A673 (cell line): ENCODE measurements at regions not wholly inside any gene's neighbourhood (a gene's known extent, or its start where the extent isn't known, plus 50 kb on each side); places are given as distances from the start of the nearest gene placed in this dataset.

Experiments used
- BruUV-seq: library from RNA; stranded (reverse); fragments of 400-500 nt; replicated peaks from 2 replicates; lab custom pipeline; 2021; lab: Mats Ljungman, UMichigan
- CTCF ChIA-PET: fragments of 300-600 bp; sonication (Branson Sonifier 250); formaldehyde crosslinking; loops from one replicate; lab custom pipeline; 2022; ENCODE audit warnings: antibody characterized with exemption; lab: Charles Lee
- POLR2A ChIA-PET: fragments of 300-600 bp; sonication (Branson Sonifier 250); formaldehyde crosslinking; loops from one replicate; lab custom pipeline; 2022; ENCODE audit warnings: antibody characterized with exemption; ENCODE audit not compliant: low non-redundant PET; lab: Charles Lee
- DNase-seq: peaks from one replicate; pipeline ENCODE4 v3.0.0-alpha.2; 2015; ENCODE audit warnings: low spot score
- H3K27ac ChIP-seq: fragments of 200-600 bp; sonication (generic); 2 replicates; pipeline ENCODE4 v1.5.1; 2016; ENCODE audit warnings: mixed run types, low read depth, mild to moderate bottlenecking, mixed read lengths, antibody characterized with exemption, low read length; ENCODE audit not compliant: poor library complexity, severe bottlenecking
- H3K27me3 ChIP-seq: fragments of 200-600 bp; sonication (generic); replicated peaks from 2 replicates; pipeline ENCODE4 v1.6.1; 2017; ENCODE audit warnings: mixed run types, low read depth, mild to moderate bottlenecking, mixed read lengths, antibody characterized with exemption, low read length; ENCODE audit not compliant: insufficient read depth, poor library complexity
- H3K36me3 ChIP-seq: fragments of 200-600 bp; sonication (generic); 2 replicates; pipeline ENCODE4 v1.6.1; 2016; ENCODE audit warnings: mixed run types, mild to moderate bottlenecking, mixed read lengths, antibody characterized with exemption, low read length; ENCODE audit not compliant: insufficient read depth, poor library complexity, severe bottlenecking
- H3K4me1 ChIP-seq: fragments of 200-600 bp; sonication (generic); 2 replicates; pipeline ENCODE4 v1.6.1; 2017; ENCODE audit warnings: mixed run types, mild to moderate bottlenecking, mixed read lengths, antibody characterized with exemption, low read length; ENCODE audit not compliant: insufficient read depth, poor library complexity, severe bottlenecking
- H3K4me3 ChIP-seq: fragments of 200-600 bp; sonication (generic); 2 replicates; pipeline ENCODE4 v1.5.1; 2016; ENCODE audit warnings: low read depth, mixed run types, mild to moderate bottlenecking, mixed read lengths, low read length; ENCODE audit not compliant: poor library complexity, severe bottlenecking
- H3K9me3 ChIP-seq: fragments of 200-600 bp; sonication (generic); 2 replicates; pipeline ENCODE4 v1.6.1; 2016; ENCODE audit warnings: mixed run types, low read depth, mild to moderate bottlenecking, mixed read lengths, antibody characterized with exemption, low read length; ENCODE audit not compliant: poor library complexity, severe bottlenecking
- EZH2 ChIP-seq: fragments of 200-600 bp; sonication (generic); IDR thresholded peaks from 2 replicates; pipeline ENCODE4 v1.6.1; 2017; ENCODE audit warnings: borderline replicate concordance, low read depth, mild to moderate bottlenecking, mixed read lengths, antibody characterized with exemption, low read length; ENCODE audit not compliant: poor library complexity, severe bottlenecking
- intact Hi-C: fragments of 100-400 bp; cut with micrococcal nuclease; formaldehyde crosslinking; loops from one replicate; pipeline ENCODE4 v1.10.0; 2022; ENCODE audit not compliant: unreplicated experiment
- TF ChIP-seq, protein P1 (sequence below): fragments of 300-800, 200-600 bp; sonication (generic); conservative IDR thresholded peaks from 2 replicates; pipeline ENCODE4 v1.5.1; 2017; ENCODE audit warnings: low read depth, mild to moderate bottlenecking, antibody characterized with exemption, low read length, moderate library complexity, mixed read lengths

DNA sequence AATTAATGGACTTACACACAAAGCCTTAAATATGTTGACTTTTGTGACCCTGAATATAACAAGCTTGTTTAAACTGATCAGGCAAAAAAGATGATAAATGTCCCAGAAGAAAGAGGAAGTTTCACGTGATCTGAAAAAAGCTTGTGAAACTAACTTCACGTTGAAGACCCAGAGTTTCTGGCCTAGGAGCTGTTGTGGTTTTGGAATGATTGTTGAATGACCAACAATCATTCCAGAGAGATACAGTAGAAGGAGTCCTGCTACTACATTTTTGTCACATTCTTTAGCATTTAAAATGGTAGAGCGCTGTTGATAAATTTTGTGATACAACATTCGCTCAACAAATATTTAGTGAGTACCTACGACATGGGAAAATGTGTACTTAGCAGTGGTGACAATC lies 143.1 kb upstream of the FBN2 start:
- CTCF ChIA-PET, result no interaction called here

DNA sequence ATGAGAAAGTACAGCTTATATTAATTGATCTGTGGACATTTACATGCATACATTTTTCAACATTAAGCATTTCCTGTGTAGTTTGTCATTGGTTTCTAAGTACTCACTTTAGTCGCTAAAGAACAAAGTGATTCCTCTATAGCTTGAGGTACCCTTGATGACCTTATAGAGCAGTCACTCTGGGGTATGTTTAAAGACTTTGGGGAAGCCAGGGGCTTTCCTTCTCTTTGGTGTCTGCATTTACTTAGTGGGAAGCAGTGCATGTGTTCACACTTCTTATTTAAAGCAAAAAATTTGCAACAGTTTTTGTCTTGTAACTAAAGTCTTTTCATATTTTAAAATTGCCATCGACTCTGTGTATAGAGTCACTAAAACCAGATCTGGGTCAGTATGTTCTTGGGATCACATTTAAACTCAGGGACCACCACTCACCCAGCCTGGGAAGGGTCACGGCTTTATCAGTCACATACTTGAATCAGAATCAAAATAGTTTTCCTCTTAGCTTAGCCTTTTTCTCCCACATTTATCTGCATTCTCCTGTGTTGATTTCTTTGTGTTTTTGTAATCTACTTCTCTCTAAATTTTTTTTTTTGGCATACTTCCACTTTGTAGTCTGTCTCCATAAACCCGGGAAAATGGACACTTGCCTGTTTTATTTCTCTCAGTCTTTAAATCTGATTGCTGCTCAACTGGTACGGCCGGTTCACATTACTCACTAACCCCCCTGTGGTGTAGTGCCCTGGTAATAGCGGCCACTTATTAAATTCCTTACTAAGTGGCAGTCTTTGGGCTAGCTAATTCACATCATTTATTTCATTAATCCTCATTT lies 143.9 kb upstream of the FBN2 start:
- Histone ChIP-seq H3K36me3 (no peaks in the 10 kb centered on the region), H3K9me3 (no peaks in the 10 kb centered on the region), H3K4me1 (no peaks in the 10 kb centered on the region), H3K27ac (no peak overlapping the region), H3K4me3 (no peak overlapping the region), H3K27me3 (no peaks in the 10 kb centered on the region)
- no peak for DNase-seq
- ChIA-PET CTCF (no interaction called here), POLR2A (no interaction called here)
- TF ChIP-seq EZH2, result no peak
- TF ChIP-seq, protein P1, sequence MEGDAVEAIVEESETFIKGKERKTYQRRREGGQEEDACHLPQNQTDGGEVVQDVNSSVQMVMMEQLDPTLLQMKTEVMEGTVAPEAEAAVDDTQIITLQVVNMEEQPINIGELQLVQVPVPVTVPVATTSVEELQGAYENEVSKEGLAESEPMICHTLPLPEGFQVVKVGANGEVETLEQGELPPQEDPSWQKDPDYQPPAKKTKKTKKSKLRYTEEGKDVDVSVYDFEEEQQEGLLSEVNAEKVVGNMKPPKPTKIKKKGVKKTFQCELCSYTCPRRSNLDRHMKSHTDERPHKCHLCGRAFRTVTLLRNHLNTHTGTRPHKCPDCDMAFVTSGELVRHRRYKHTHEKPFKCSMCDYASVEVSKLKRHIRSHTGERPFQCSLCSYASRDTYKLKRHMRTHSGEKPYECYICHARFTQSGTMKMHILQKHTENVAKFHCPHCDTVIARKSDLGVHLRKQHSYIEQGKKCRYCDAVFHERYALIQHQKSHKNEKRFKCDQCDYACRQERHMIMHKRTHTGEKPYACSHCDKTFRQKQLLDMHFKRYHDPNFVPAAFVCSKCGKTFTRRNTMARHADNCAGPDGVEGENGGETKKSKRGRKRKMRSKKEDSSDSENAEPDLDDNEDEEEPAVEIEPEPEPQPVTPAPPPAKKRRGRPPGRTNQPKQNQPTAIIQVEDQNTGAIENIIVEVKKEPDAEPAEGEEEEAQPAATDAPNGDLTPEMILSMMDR, result no peak
- intact Hi-C loops, result no loop called here
- no TSS peak for BruUV-seq

More for the DNA sequence above, 143.1 kb upstream of the FBN2 start:
- H3K4me1 ChIP-seq, result no peaks in the 10 kb centered on the region
- H3K27me3 ChIP-seq, result no peaks in the 10 kb centered on the region
- no peaks in the 10 kb centered on the region for H3K36me3 ChIP-seq
- intact Hi-C loops, result no loop called here
- no TSS peak for BruUV-seq
- DNase-seq, result no peak
- H3K9me3 ChIP-seq, result no peaks in the 10 kb centered on the region
- TF ChIP-seq, protein P1, result no peak
- POLR2A ChIA-PET, result no interaction called here
- H3K4me3 ChIP-seq, result no peak overlapping the region
- no peak overlapping the region for H3K27ac ChIP-seq

DNA sequence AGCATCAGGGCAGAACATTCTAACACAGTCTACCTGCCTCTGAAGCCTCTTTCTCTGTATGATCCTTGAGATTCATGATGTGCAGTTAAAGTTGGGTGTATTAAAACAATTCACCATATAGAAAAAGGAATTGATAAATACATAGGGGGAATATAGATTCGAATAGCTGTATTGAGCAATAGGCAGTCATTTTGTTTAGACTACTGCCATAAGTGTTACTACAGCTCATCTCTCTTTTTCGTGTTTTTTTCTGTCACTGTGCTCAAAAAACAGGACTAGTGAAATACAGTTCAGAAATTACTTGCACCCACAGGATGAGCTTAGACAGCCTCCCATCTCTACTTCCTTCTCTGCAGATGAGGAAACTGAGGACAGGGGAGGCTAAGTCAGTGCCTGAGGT lies 144.6 kb upstream of the FBN2 start:
- TF ChIP-seq, protein P1, result no peak
- intact Hi-C loops, result no loop called here
- H3K27me3 ChIP-seq, result no peaks in the 10 kb centered on the region
- H3K27ac ChIP-seq, result no peak overlapping the region
- ChIA-PET CTCF (no interaction called here), POLR2A (no interaction called here)
- H3K36me3 ChIP-seq, result no peaks in the 10 kb centered on the region
- H3K4me1 ChIP-seq, result no peaks in the 10 kb centered on the region
- no peak for DNase-seq
- no peaks in the 10 kb centered on the region for H3K9me3 ChIP-seq
- no TSS peak for BruUV-seq
- no peak overlapping the region for H3K4me3 ChIP-seq
